H1 (cell line): ENCODE measurements at regions not wholly inside any gene's neighbourhood (a gene's known extent, or its start where the extent isn't known, plus 50 kb on each side); places are given as distances from the start of the nearest gene placed in this dataset.

Experiments used
- CEBPB ChIP-seq: IDR thresholded peaks from 2 replicates; pipeline ENCODE4 v1.6.1; 2012; ENCODE audit warnings: low read depth, low read length
- CHD7 ChIP-seq: fragments of 300-600 bp; sonication (generic); IDR thresholded peaks from 2 replicates; pipeline ENCODE4 v1.7.1; 2012; ENCODE audit warnings: low read length, moderate library complexity, mild to moderate bottlenecking, inconsistent platforms; ENCODE audit not compliant: insufficient replicate concordance
- FOSL1 ChIP-seq: IDR thresholded peaks from 2 replicates; pipeline ENCODE4 v1.6.1; 2011; ENCODE audit warnings: mild to moderate bottlenecking, low read depth, low read length, moderate library complexity; ENCODE audit not compliant: insufficient read depth
- JUN ChIP-seq: IDR thresholded peaks from 2 replicates; pipeline ENCODE4 v1.6.1; 2011; ENCODE audit warnings: low read depth, mild to moderate bottlenecking, improper control_type of control experiment, low read length
- NANOG ChIP-seq: IDR thresholded peaks from 2 replicates; pipeline ENCODE4 v1.6.1; 2011; ENCODE audit warnings: low read length, low read depth, mild to moderate bottlenecking, inconsistent platforms; ENCODE audit not compliant: insufficient read depth, poor library complexity, severe bottlenecking
- POU5F1 ChIP-seq: IDR thresholded peaks from 2 replicates; pipeline ENCODE4 v1.6.1; 2011; ENCODE audit warnings: low read depth, mild to moderate bottlenecking, low read length, moderate library complexity
- RBBP5 ChIP-seq: IDR thresholded peaks from 2 replicates; pipeline ENCODE4 v1.7.1; 2012; ENCODE audit warnings: low read depth, mild to moderate bottlenecking, inconsistent platforms, low read length, moderate library complexity, borderline replicate concordance
- SIRT6 ChIP-seq: IDR thresholded peaks from one replicate; pipeline ENCODE4 v1.7.1; 2012; ENCODE audit warnings: low read length, inconsistent platforms
- SP2 ChIP-seq: IDR thresholded peaks from 2 replicates; pipeline ENCODE4 v1.6.1; 2012; ENCODE audit warnings: mild to moderate bottlenecking, low read length, inconsistent platforms
- TAF7 ChIP-seq: optimal IDR thresholded peaks from 2 replicates; pipeline ENCODE3; 2011; ENCODE audit warnings: low read depth, mild to moderate bottlenecking, inconsistent platforms, low read length, moderate library complexity, borderline replicate concordance

DNA sequence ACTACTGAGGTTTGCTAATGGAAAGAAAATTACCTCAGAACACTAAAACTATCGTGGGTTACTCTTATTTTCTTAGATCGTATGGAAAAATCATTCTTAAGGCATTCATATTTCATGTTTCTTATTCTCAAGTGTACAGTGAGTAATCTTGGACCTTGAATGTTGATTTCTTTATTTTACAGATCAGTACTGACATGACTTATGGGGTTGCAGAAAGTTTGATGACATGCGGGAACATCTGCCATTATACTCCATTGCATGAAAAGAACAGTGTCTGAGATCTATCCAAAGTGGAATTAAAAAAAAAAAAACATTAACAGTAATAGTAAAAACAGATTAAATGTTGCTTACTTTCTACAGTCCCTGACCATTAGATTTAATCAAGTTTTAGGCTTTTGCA, 1290.2 kb upstream of the WWC1 start (continued):
- TF ChIP-seq CHD7 (no peak), POU5F1 (no peak), SIRT6 (no peak), SP2 (no peak), NANOG (no peak), RBBP5 (no peak), FOSL1 (no peak), JUN (no peak), TAF7 (no peak), CEBPB (no peak)
